NCI-H524 (cell line): ENCODE measurements at regions not wholly inside any gene's neighbourhood (a gene's known extent, or its start where the extent isn't known, plus 50 kb on each side); places are given as distances from the start of the nearest gene placed in this dataset.

ENCODE experiments used
- DNase-seq, 2 experiments: peaks; one replicate each; lab custom pipeline; 2025; lab: John Stamatoyannopoulos, UW

DNA sequence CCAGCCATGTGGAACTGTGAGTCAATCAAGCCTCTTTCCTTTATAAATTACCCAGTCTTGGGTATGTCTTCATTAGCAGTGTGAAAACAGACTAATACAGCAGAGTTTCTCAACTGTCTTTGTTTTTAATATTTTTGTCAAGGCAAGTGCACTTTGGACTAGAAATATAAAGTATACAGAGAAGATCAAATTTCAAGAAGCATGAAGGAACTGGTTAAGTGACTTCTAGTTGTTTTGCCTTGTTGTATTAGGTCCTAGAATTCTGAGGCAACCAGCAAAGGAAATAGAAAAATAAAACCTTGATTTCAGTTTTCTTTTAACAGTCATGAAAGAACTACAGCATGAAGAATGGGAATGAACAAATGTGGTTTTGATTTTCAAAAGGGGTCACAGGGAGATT lies 131.1 kb upstream of the PTGFR start:
- no peak for DNase-seq

DNA sequence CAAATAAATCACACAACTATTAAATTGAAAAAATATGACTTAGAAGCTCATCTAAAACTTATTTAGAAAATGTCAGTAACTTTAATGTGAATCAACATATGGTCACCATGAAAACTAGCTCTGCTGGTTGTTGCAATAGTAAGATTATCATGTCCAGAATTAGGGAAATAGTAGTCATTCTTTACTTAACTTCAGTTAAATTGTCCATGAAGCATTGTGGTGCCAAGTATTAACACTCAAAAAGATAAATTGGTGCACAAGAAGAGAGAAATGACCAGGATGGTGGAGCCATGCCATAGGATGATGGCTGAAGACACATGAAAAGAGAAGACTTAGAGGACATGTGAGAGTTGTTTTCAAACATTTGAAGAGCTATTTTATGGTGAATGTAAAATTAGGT lies 130.2 kb upstream of the PTGFR start:
- DNase-seq: no peak

- DNase-seq: no peak
Observed at GRCh38 chr1:78367700-78368099, 123.1 kb upstream of the PTGFR start.

DNA sequence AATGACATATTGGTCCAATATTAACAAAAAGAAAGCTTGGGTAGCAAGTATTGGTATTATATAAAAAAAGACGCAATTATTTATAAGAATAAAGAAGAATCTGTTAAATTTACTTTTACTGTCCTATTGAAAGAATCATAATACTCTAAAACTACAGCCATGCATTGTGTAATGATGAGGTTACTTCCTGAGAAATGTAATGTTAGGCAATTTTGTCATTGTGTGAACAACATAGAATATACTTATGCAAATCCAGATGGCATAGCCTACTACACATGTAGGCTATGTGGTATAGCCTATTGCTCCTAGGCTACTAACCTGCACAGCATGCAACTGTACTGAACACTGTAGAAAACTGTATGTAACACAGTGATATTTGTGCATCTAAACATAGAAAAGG lies 121.2 kb upstream of the PTGFR start:
- DNase-seq: no peak

- no peak for DNase-seq
Observed at GRCh38 chr1:78370356-78370755, 120.4 kb upstream of the PTGFR start.

DNA sequence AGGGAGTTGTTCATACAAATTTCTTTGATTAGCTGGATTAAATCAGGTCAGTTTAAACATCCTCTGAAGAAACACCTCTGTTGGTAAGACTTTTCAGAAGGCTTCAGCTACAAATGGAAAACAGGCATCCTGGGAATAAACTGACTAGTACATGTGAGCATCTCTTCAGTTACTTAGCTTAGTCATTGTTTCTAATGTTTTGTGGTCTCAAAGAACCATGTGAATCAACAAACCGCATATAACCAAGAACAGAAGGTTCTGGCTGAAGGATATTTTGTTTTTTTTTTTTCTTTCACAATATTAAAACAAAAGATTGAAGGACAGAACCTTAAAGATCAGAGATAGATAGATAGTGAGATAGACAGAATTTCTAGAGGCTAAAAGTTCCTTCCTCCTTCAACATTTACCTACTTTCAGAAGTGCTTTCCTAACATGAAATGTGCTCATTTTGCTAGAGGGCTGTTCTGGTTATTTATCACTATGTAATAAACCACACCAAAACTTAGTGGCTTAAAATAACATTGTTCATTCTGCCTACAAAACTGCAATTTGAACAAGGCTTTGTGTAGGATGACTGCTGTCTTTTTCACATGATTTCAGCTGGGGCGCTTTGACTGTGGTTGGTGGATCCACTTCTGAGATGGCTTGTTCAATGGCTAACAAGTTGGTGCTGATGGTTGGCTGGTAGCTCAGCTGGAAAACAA lies 119.8 kb upstream of the PTGFR start:
- DNase-seq: no peak

- no peak for DNase-seq
Observed at GRCh38 chr1:78373676-78374075, 117.1 kb upstream of the PTGFR start.

GRCh38 chr1:78375996-78376395 lies 114.8 kb upstream of the PTGFR start:
- no peak for DNase-seq

DNA sequence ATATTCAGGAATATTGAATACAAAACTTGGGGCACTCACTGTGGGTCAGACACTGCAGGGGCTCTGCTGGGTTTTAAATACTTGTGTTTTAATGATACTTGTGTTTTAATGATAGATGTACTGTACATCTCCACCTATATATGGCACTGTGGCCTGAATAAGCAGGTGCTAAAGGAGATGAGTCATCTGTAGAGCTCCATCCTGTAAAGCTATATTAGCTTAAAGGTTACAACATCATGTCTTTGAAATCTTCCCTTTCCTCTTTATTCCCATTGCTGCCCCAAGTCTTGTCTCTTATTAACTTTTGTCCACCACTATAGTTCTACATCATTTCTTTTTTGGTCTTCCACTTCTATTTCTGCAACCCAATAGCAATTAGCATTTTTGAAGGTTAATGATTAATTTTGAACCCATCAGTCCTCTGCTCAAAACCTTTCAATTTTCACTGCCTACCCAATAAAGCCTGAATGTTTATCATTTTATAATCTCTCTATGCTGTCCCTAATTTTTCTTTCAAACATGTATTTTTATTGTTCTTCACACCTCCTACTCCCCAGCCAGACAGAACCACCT lies 113.3 kb upstream of the PTGFR start:
- DNase-seq: no peak

DNA sequence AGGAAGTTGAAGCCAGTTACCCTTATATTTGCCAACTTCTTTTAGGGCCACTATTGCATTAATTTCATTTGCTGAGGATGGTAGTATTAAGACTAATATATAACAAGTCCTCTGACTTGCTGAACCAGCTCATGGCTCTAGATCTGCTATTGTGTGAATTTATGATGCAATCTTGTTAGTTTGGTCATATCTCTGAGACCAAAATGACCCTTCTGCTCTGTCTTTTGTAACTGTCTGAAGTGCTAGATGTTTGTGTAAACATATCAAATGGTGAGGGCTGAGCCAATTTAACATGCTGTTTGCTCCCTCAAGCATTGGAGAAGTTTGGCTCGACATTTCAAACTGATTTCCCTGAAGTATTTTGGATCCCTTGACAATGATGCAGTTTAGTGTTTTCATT lies 106.9 kb upstream of the PTGFR start:
- no peak for DNase-seq

DNA sequence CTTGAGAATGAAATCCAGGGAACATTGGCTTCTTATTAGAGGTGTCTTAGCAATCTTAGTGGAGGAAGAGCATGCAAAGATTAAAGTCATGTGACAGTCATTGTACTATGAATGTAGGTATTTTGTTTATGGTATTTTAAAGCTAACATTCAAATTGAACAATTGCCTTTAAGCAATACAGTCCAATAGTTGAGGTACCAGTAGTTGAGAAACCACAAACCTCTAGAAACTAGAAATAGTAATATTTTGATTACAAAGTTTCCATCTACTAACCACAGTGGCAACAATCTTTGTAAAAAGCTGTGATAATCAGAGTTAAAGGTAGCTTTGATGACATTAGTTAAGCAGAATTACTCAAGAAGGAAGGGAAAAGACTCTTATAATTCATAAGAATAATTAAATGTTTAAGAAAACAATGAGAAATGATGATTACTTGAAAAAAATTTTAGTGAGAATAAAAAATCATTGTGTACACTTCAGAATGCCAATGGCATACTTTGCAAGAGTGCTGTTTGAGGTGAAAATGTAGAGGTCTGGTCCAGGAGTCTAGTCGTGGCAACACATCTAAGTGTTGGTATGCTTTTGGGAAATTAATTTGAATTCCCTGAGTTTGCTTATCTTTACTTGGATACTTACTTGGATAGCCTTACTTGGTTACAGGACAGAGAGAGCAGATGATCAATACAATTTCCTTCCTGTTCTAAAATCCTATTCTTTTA lies 104.9 kb upstream of the PTGFR start:
- no peak for DNase-seq

DNA sequence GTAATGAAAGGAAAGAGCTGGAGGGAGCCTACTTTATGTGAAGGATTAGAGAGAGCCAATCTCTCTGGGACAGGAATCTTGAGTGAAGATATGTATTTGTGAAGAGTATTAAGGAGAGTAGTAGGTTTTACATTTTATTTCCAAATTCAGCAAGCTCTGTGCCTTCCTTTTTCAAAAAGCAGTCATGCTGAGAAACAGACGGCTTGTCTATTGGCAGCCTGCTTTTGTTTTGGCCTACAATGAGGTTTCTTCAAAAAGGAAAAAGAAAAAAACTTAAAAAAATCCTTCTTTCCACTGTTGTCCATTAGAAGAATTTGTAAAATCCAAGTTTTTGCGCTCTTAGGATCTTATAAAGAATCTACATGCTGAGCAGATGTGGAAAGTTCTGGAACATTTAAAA lies 103.6 kb upstream of the PTGFR start:
- no peak for DNase-seq

GRCh38 chr1:78387871-78388270 lies 102.9 kb upstream of the PTGFR start:
- no peak for DNase-seq

DNA sequence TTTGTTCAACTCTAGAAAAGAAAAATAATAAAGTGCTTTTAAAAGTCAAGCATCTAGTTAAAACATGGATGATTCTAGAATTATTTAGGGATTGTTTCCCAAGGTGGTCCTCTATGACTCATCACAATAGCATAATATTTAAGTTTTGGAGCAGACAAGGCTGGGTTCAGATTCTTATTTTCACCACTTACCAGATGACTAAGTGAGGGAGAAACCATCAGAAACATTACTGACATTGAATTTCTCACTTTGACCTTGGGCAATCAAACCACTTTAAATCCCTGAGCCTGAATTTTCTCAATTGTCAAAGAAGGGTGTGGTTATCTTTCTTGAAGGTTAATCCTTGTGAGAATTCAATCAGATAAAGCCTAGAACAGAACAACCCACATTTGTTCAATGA lies 102.5 kb upstream of the PTGFR start:
- DNase-seq: no peak

DNA sequence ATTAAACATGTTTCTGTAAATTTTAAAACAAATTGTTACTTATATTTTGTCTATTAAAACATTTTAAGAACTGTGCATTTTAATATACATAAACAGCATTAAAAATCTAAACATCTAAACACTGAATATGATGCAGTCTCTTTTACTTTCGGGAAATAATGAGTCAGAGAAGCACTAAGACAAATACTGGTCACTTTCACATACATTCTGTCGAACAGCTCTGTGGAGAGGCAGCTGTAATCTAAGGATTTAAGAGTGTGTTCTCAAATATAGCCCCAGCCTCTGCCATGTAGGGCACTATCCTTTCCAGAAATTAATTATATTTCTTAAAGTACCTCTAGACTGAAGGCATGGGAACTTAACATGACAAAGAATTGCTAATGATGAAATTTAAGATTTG lies 89.6 kb upstream of the PTGFR start:
- DNase-seq: no peak

GRCh38 chr1:78408192-78408591 lies 82.6 kb upstream of the PTGFR start:
- DNase-seq: no peak

DNA sequence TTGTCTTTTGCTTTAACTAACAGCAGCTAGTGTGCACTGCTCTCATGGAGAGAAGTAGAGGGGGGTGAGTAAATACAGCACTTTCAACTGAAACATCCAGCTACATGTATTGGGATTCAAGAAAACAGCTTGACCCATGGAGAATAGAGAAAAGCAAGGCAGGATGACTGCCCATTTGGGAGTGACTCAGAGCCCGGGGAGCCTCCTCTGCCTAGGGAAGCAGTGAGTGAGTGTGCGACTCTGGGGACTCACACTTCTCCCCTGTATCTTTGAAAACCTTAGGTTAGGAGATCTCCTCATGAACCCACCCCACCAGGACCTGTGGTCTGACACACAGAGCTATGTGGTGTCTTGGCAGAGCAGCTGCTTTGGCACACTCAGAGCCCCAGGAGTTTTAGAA lies 82.0 kb upstream of the PTGFR start:
- no peak for DNase-seq

DNA sequence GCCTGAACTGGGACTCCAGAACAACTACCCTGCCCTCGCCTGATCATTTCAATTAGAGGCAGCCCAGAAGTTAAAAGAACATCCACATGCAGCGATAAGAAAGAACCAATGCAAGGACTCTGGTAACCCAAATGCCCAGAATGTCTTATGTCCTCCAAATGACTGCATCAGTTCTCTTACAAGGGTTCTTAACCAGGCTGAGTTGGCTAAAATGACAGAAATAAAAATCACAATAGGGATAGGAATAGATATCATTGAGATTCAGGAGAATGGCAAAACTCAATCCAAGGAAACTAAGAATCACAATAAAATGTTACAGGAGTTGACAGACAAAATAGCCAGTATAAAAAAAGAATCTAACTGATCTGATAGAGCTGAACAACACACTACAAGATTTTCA lies 80.1 kb upstream of the PTGFR start:
- DNase-seq: no peak

DNA sequence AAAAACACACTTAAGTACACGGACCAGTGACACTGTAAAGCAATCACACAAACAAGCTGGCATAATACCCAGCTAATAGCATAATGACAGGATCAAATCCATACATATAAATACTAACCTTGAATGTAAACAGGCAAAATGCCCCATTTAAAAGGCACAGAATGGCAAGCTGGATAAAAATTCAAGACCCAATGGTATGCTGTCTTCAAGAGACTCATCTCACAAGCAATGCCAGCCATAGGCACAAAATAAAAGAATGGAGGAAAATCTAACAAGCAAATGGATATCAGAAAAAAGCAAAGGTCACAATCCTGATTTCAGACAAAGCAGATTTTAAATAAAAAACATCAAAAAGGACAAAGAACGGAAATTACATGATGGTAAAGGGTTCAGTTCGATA lies 79.1 kb upstream of the PTGFR start:
- no peak for DNase-seq

DNA sequence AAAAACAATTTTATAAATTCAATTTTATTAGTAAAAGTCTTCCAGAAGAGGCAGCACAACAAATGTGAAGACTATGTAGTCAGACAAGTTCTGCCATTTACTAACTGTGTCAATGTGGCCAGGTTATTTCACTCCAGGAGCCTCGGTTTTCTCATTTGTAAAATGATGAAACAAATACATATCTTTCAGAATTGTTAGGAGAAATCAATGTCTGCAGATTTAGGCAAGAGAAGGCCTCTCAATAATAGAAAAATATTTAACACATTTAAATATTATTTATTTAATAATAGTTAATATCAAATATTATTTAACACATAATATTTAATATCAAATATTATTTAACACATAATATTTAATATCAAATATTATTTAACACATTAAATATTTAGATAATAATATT lies 75.6 kb upstream of the PTGFR start:
- no peak for DNase-seq

DNA sequence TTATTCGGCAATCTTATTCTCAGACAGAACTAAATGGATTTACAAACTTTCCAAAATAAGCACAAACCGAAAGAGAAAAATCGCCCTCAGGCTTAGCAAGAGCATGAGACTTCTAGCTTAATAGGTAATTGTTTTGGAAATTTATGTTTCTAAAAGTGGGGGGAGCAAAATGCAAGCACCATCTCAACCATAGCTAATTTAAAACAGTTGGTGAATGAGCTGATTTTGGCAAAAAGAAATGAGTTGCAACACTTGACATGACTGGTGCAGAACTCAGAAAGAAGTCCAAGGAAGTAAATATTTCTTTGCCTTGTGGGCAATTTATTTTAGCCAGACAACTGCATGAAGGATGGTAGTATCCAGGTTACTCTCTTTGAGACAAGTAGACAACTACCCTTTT lies 71.5 kb upstream of the PTGFR start:
- DNase-seq: no peak

GRCh38 chr1:78420181-78420580 lies 70.6 kb upstream of the PTGFR start:
- no peak for DNase-seq

GRCh38 chr1:78420688-78421087 lies 70.1 kb upstream of the PTGFR start:
- no peak for DNase-seq

DNA sequence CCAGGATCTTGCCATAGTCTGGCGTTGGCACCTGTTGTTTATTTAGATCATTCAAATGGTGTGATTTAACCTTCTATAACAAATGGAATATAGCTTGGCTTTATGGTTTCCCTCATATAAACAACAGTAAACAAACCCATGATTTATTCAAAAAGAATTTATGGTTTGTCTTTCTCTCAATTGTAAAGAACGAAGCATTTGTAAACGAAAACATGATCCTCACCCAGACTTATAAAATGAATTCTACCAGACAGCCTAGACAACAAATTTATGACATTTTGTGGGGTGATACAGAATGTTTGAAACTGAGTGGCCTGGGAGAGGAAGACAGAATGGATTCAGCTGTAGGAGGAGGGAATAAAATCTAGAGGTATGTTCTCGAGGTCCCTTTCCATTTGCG lies 66.1 kb upstream of the PTGFR start:
- DNase-seq: no peak
